ENCODE measurements at regions not wholly inside any gene's neighbourhood (a gene's known extent, or its start where the extent isn't known, plus 50 kb on each side); places are given as distances from the start of the nearest gene placed in this dataset.

- no peak for TF ChIP-seq CHD7 (IDR thresholded peaks at IDR 0.05; ENCODE audit: insufficient replicate concordance, low read length)
- TF ChIP-seq CREB1 (IDR thresholded peaks at IDR 0.05) = no peak
- TF ChIP-seq RFX5 (IDR thresholded peaks at IDR 0.05; ENCODE audit: borderline replicate concordance, low read depth, low read length) = no peak
- no peak for TF ChIP-seq BCL11A (IDR thresholded peaks at IDR 0.05; ENCODE audit: low read depth in 2 of 2, low read length in 2 of 2)
- TF ChIP-seq SP2 (IDR thresholded peaks at IDR 0.05; ENCODE audit: low read length) = no peak
- no peak for TF ChIP-seq SRF (IDR thresholded peaks at IDR 0.05; ENCODE audit: low read depth, low read length)
- TF ChIP-seq GTF2F1 (IDR thresholded peaks at IDR 0.05; ENCODE audit: borderline replicate concordance, low read depth, low read length) = no peak
- TF ChIP-seq ATF2 (IDR thresholded peaks at IDR 0.05; ENCODE audit: low read length) = no peak
- TF ChIP-seq POLR2A (IDR thresholded peaks at IDR 0.05; ENCODE audit: control extremely low read depth in 1 of 2, low read depth in 2 of 2, low read length in 2 of 2) = no peak
- no peak for TF ChIP-seq JUN (IDR thresholded peaks at IDR 0.05; ENCODE audit: low read depth, low read length)
- no peak for TF ChIP-seq MAFK (IDR thresholded peaks at IDR 0.05; ENCODE audit: low read depth, low read length)
Measured at GRCh38 chr3:72412340-72412956, 435.8 kb downstream of the SHQ1 start (continued).

All from H1 (cell line).